ENCODE measurements at regions not wholly inside any gene's neighbourhood (a gene's known extent, or its start where the extent isn't known, plus 50 kb on each side); places are given as distances from the start of the nearest gene placed in this dataset.

GRCh38 chr1:232271299-232271698 lies 358.6 kb downstream of the SIPA1L2 start:
- TF ChIP-seq YY1 (IDR thresholded peaks at IDR 0.05; ENCODE audit: insufficient read depth, insufficient read length) (no peak), ZNF274 (IDR thresholded peaks at IDR 0.05; ENCODE audit: low read depth, low read length) (no peak), SUZ12 (IDR thresholded peaks at IDR 0.05; ENCODE audit: extremely low read depth, insufficient read depth, insufficient read length) (no peak)
